NCI-H1930 (cell line): ENCODE measurements at regions not wholly inside any gene's neighbourhood (a gene's known extent, or its start where the extent isn't known, plus 50 kb on each side); places are given as distances from the start of the nearest gene placed in this dataset.

Experiments used
- DNase-seq, 2 experiments: peaks; one replicate each; lab custom pipeline; 2025; lab: John Stamatoyannopoulos, UW

GRCh38 chr20:55258559-55258958, 746.8 kb downstream of the CBLN4 start:
- DNase-seq, result no peak

DNA sequence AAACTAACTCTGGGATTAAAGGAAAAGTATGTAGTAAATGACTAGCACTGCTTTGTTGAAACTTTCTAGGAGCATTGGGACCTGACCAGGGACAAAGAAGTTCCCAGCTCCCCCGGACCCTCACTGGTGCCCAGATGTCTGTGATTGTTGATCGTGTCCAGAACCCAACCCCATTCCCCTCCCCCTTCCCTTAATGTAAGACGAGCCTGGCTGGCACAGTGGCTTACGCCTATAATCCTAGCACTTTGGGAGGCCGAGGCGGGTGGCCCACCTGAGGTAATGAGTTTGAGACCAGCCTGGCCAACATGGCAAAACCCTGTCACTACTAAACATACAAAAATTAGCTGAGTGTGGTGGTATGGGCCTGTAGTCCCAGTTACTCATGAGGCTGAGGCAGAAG, 750.3 kb downstream of the CBLN4 start:
- DNase-seq, result no peak

DNA sequence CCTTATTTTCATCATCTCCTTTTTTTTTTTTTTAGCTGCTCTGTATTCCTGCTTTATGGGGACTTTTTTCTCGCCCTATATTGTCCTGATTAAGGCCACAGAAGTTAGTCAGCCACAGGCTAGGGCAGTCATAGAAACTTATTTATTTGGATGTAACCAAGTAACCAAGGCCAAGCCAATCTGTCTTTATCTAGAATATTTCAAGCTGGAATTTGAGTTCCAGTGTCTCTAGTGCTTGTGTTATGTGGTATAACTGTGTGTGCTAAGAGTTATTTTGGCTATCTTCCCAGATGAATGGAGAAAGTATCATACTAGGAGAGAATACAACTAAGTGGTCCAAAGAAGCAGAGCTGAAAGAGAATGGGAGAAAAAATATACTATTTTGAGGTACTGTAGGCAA, 751.5 kb downstream of the CBLN4 start:
- DNase-seq, result no peak

DNA sequence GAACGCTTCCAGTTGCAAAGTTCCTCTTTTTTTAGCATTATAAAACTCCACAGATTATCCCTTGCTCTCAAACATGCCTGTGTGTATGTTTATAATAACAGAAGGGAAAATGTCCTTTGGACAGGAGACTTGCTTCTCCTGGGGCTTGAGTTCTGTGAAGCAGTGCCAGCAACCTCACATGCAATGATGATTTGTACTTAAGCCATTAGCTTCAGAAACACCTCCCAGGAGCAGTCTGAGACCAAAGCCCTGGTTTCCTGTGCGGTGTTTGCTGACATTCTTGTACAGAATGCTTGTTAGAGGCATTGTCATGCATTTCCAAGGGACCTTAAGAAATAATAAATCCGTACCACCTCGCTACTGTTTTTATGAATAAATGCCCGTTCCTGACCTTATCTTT, 752.8 kb downstream of the CBLN4 start:
- DNase-seq, result no peak

DNA sequence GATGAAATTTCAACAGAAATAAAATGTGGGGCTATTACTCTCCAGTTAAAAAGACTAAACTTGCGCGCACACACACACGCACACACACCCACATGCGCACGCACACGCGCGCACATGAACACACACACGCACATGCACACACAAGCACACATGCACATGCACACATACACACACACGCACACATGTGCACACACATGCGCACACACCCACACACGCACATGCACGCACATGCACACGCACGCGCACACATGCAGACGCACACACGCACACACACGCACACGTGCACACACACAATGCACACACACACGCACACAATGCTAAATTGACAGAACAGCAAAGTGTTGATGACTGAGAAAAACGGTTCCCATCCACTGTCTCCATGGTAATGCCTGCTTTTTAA, 754.1 kb downstream of the CBLN4 start:
- no peak for DNase-seq

DNA sequence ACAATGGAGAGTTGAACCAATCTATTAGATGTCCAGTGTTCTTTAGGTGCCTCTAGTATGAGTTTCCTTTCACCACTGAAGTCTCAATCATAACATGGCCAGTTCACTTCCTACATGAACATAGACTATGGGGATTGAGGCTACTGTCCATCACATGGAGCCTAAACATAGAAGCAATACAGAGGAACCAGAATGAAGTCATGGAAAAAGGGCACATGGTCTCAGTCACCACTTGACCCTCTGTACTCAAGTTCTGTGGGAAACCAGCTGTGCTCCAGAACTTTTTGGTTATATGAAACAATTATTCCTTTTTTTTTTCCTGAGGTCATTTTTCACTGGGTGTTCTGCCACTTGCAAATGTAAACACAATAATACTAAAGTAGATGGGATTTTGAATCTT, 762.5 kb downstream of the CBLN4 start:
- no peak for DNase-seq

DNA sequence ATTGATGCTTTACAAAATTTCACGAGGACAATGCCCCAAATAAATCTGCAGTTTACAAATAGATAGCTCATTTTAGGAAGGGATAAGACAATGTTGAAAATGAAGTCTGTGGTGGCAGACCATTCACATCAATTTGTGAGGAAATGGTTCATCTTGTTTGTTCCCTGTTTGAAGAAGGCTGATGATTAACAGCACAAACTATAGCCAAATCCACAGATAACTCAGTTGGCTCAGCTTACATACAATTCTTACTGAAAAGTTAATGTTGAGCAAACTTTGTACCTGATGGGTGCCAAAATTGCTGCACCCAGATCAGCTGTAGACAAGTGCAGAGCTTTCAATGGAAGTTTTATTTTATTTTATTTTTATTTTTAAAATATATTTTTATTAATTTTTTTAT, 763.9 kb downstream of the DOK5 start:
- DNase-seq, result no peak

GRCh38 chr20:55232647-55233046, 757.3 kb downstream of the DOK5 start:
- DNase-seq, result no peak

DNA sequence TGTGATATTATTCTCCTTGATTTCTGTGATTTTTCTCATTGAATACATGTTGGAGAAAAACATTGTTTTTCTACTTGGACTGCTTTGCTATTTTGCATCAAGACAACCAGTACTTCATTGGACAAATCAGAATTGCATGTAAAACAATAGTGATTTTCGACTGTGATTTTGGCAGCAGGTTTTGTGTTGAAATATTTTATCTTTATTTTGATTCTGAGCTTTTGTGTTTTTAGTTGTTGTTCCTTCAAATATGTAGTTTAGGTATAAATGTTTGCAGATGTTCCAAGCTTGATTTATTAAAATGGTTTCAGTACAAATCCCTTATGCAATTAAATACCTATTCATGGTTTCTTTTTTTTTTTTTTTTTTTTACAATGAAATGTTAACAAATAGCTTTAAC, 754.1 kb downstream of the DOK5 start:
- no peak for DNase-seq

DNA sequence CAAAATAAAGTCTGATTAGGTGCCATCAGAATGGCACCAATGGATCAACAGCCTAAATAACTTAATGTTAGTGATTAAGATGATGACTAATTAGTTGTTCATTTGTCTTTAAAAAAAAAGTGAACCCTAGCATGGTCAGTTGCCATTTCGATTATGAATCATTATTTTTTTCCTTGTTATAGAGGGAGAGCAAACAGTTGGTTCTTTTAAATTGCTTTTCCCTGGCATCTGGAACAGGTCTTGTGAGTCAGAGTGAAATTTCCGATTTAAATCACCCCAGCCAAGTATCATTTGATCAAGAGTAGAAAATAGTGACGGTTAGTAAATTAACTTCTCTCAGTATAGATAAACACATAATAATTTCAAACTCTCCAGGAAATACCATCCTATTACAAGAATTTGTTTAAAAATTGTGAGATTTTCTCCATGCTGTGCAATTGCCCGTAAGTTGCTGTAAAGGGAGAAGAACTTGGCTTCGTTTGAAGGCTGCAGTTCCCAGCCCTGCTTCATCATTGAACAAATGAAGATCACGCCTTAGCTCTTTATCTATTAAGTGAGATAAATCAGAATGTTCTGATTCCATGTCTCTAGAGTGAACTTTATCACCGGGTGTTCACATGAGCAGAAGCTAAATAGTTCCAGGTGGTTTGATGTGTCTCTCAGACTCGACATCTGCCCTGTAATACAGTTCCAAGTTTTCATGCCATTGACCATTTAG, 741.3 kb downstream of the DOK5 start:
- peak in 1 of 2 experiments; percentile 42 for DNase-seq

DNA sequence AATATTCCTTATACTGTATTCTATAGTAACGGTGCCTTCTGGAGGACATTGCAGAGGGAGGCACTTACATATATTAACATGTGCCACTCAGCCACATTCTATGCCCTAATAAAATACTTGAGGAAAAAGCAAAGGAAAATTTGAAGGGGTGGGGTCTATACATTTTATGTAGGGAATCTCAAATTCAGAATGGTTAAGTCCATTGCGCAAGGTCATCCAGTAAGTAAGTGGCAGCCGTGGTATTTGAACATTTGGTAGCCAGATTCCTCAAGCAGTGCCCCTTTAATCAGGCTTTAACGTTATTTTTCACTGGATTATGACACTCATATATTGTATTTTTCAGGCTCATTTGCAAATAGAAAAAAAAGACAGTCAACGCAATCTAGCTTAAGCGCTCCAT, 738.3 kb downstream of the DOK5 start:
- no peak for DNase-seq

DNA sequence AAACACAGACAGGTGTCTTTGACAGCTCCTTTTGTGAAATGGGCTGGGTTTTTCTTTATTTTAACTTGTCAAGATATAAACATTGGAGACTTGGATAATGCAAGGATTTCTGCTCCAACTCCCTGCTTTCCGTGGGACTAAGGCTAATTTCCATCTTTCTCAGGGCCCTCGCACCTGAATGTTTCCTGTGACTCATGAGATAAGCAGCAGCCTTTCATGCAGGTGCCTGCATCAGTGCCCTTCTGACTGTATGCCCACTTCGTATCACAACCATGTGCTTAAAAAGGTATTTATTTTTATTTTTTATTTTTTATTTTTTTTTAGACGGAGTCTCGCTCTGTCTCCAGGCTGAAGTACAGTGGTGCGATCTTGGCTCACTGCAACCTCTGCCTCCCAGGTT, 736.1 kb downstream of the DOK5 start:
- DNase-seq, result no peak

- no peak for DNase-seq
These were observed 730.3 kb downstream of the DOK5 start for GRCh38 chr20:55205665-55206064.

- no peak for DNase-seq
These were observed 724.9 kb downstream of the DOK5 start for GRCh38 chr20:55200317-55200716.

DNA sequence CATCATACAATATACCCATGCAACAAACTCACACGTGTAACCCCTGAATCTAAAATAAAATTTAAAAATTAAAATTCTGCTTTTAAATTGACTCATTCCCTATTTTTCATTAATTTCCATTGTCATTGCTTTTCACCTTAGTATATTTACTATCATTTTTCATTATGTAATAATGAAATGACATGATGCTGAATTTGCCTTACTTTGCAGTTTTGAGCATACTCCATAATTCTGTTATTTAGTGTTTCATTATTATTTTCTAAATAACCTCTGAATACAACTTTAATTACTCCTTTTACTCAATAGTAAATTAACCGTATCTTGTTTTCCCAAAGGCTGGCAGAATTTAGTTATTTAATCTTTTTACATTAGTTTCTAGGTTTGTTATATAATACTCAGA, 719.6 kb downstream of the DOK5 start:
- DNase-seq, result no peak

DNA sequence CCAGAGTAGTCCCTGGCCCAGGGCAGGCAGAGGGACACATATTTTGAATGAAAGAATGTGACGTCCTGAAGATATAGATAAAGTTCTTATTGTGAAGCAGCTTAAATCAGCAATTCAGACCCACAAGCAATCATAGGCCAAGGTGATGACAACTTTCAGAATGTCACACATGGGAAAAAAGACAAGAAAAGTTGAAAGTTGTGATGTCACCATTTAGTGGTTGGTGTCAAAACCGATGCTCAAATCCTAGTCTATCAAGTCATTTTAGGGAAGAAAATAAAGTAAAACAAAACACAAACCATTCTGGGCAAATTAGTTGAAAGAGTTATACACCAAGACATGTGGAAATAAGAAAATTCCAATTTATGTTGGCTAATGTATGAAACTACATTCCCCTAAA, 710.8 kb downstream of the DOK5 start:
- DNase-seq, result no peak

DNA sequence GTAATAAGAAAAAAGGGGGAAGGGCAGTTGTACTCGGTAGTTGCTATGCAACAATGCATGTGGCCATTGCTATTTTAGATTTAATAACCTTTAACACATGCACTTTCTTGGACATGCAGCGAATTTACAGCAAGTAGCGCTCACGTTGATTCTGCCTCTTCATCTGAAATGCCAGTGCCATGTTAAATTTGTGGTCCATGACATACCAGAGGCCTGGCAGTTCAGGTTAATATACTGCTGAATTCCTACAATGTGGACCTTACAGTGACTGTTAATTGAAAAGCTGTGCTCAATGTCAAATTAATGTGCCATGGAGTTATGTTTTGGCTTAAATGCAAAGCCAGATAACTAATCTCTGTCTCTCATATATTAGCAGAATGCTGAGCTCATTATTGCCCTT, 699.7 kb downstream of the DOK5 start:
- no peak for DNase-seq

GRCh38 chr20:55174635-55175034, 699.2 kb downstream of the DOK5 start:
- DNase-seq, result no peak

GRCh38 chr20:55174172-55174571, 698.8 kb downstream of the DOK5 start:
- DNase-seq, result no peak

- DNase-seq, result no peak
These were observed 698.2 kb downstream of the DOK5 start for GRCh38 chr20:55173601-55174000.

- DNase-seq, result no peak
These were observed 697.1 kb downstream of the DOK5 start for GRCh38 chr20:55172310-55173002.

- DNase-seq, result peak; percentile 31 to 56
These were observed 690.7 kb downstream of the DOK5 start for GRCh38 chr20:55166063-55166462.

- no peak for DNase-seq
These were observed 685.6 kb downstream of the DOK5 start for GRCh38 chr20:55160996-55161395.

DNA sequence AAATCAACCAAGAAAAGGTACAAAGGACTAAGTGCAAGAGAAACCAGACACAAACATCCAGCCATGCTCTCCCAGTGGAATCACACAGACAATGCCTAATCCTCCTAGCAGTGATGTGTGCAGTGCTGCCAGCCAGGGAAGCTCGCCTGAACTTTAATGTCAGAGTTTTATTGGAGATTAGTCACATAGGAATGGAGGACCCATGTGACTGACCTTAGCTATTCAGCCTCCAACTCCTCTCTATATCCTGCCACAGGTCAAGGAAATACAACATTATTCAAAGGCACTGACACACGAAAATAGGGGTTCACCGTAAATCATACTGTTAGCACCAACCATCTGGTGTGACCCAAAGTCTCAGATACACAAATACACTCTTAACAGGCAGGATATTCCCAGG, 684.6 kb downstream of the DOK5 start:
- DNase-seq, result no peak
